ENCODE measurements at regions not wholly inside any gene's neighbourhood (a gene's known extent, or its start where the extent isn't known, plus 50 kb on each side); places are given as distances from the start of the nearest gene placed in this dataset.

- H3K9ac ChIP-seq (ENCODE audit: low read length in 3 of 3): no peak overlapping the region
- H3K27ac ChIP-seq (ENCODE audit: low read depth in 2 of 2, low read length in 2 of 2): no peak overlapping the region
- DNase-seq (peak in 3 of 5 donors; percentile 29 to 78 (median 62)), FAIRE-seq (no peak)
- no peaks in the 10 kb centered on the region for H3K27me3 ChIP-seq (ENCODE audit: control insufficient read depth, insufficient read depth, low read length)
- H3K36me3 ChIP-seq (ENCODE audit: control insufficient read depth in 2 of 3, insufficient read depth in 3 of 3, low read length in 3 of 3): no peaks in the 10 kb centered on the region
- intact Hi-C loops (cut with DNase I): no loop called here
- TF ChIP-seq CTCF (IDR thresholded peaks at IDR 0.05; ENCODE audit: borderline replicate concordance, extremely low read depth, insufficient read depth): no peak
- no peak overlapping the region for H3K4me3 ChIP-seq (ENCODE audit: low read length in 3 of 3)
- no peaks in the 10 kb centered on the region for H3K4me1 ChIP-seq (ENCODE audit: control insufficient read depth in 2 of 3, insufficient read depth in 2 of 3, low read depth in 1 of 3, low read length in 3 of 3)
- H3K9me3 ChIP-seq (ENCODE audit: control insufficient read depth in 2 of 3, insufficient read depth in 1 of 3, low read length in 3 of 3): no peaks in the 10 kb centered on the region
These were observed 521.2 kb downstream of the ZIC1 start for GRCh38 chr3:147930232-147930807.

- no peaks in the 10 kb centered on the region for H3K27me3 ChIP-seq (ENCODE audit: control insufficient read depth, insufficient read depth, low read length)
- H3K9ac ChIP-seq (ENCODE audit: low read length in 3 of 3): no peak overlapping the region
- intact Hi-C loops (cut with DNase I): no loop called here
- no peaks in the 10 kb centered on the region for H3K36me3 ChIP-seq (ENCODE audit: control insufficient read depth in 2 of 3, insufficient read depth in 3 of 3, low read length in 3 of 3)
- FAIRE-seq (no peak), DNase-seq (no peak)
- no peaks in the 10 kb centered on the region for H3K9me3 ChIP-seq (ENCODE audit: control insufficient read depth in 2 of 3, insufficient read depth in 1 of 3, low read length in 3 of 3)
- H3K27ac ChIP-seq (ENCODE audit: low read depth in 2 of 2, low read length in 2 of 2): no peak overlapping the region
- H3K4me1 ChIP-seq (ENCODE audit: control insufficient read depth in 2 of 3, insufficient read depth in 2 of 3, low read depth in 1 of 3, low read length in 3 of 3): no peaks in the 10 kb centered on the region
- no peak overlapping the region for H3K4me3 ChIP-seq (ENCODE audit: low read length in 3 of 3)
- no peak for TF ChIP-seq CTCF (IDR thresholded peaks at IDR 0.05; ENCODE audit: borderline replicate concordance, extremely low read depth, insufficient read depth)
These were observed 525.5 kb downstream of the ZIC1 start for GRCh38 chr3:147934451-147935180.

GRCh38 chr3:147937341-147937740 lies 528.2 kb downstream of the ZIC1 start:
- Histone ChIP-seq H3K4me1 (ENCODE audit: control insufficient read depth in 2 of 3, insufficient read depth in 2 of 3, low read depth in 1 of 3, low read length in 3 of 3) (no peaks in the 10 kb centered on the region), H3K27ac (ENCODE audit: low read depth in 2 of 2, low read length in 2 of 2) (no peak overlapping the region), H3K4me3 (ENCODE audit: low read length in 3 of 3) (no peak overlapping the region), H3K9me3 (ENCODE audit: control insufficient read depth in 2 of 3, insufficient read depth in 1 of 3, low read length in 3 of 3) (no peaks in the 10 kb centered on the region), H3K36me3 (ENCODE audit: control insufficient read depth in 2 of 3, insufficient read depth in 3 of 3, low read length in 3 of 3) (no peaks in the 10 kb centered on the region), H3K27me3 (ENCODE audit: control insufficient read depth, insufficient read depth, low read length) (no peaks in the 10 kb centered on the region), H3K9ac (ENCODE audit: low read length in 3 of 3) (no peak overlapping the region)
- TF ChIP-seq CTCF (IDR thresholded peaks at IDR 0.05; ENCODE audit: borderline replicate concordance, extremely low read depth, insufficient read depth): no peak
- FAIRE-seq: no peak
- no peak for DNase-seq
- intact Hi-C loops (cut with DNase I): no loop called here
